ENCODE measurements at regions not wholly inside any gene's neighbourhood (a gene's known extent, or its start where the extent isn't known, plus 50 kb on each side); places are given as distances from the start of the nearest gene placed in this dataset.

GRCh38 chr6:23446469-23446967 is 679.5 kb upstream of the NRSN1 start:
- Histone ChIP-seq H3K79me2 (ENCODE audit: low read depth) (no peaks in the 10 kb centered on the region), H2AFZ (replicated peaks) (peak overlapping the region; percentile 38), H3K4me2 (no peak overlapping the region), H3K27ac (no peak overlapping the region), H4K20me1 (ENCODE audit: low read depth) (no peaks in the 10 kb centered on the region), H3K27me3 (no peaks in the 10 kb centered on the region), H3K36me3 (no peaks in the 10 kb centered on the region), H3K4me3 (no peak overlapping the region), H3F3A (ENCODE audit: low read depth) (no peaks in the 10 kb centered on the region), H3K9me3 (ENCODE audit: low read depth) (no peaks in the 10 kb centered on the region), H3K4me1 (peaks cover 6% of the 10 kb centered on the region), H3K9ac (no peak overlapping the region)
- peaks cover 2% of the 10 kb centered on the region for H3K36me3 Mint-ChIP-seq
- TF ChIP-seq CTCF (IDR thresholded peaks at IDR 0.05) (peak; percentile 63), EZH2phosphoT487 (IDR thresholded peaks at IDR 0.05) (no peak)
- H3K4me1 Mint-ChIP-seq = peaks cover 48% of the 10 kb centered on the region
- DNase-seq (ENCODE audit: low spot score) = peak; percentile 25
- H3K27ac Mint-ChIP-seq = peak overlapping the region; percentile 2
- H3K9me3 Mint-ChIP-seq = no peaks in the 10 kb centered on the region
- H3K27me3 Mint-ChIP-seq (ENCODE audit: insufficient read depth, low read depth) = no peaks in the 10 kb centered on the region
- H3K4me3 Mint-ChIP-seq = no peak overlapping the region

DNA sequence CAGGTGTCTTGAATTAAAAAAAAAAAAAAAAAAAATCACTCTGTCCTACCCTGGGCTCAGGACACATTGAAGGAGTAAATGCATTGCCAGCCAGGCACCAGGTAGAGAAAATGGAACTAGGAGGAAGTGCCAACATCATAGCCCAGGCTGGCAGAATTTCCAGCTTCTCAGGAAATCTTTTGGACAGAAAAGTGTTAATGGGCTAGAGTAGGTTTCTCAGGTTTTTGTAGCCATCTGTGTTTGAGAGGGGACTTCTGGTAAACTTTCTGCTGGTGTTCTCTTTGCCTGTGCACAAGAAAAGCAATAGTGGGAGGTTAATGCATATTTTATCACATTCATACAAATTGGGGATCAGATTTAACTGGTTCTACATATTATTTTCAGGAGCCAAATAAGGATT is 678.3 kb upstream of the NRSN1 start:
- H3K79me2 ChIP-seq (ENCODE audit: low read depth) = no peaks in the 10 kb centered on the region
- Mint-ChIP-seq H3K36me3 (peaks cover 2% of the 10 kb centered on the region), H3K4me1 (peaks cover 36% of the 10 kb centered on the region), H3K27me3 (ENCODE audit: insufficient read depth, low read depth) (no peaks in the 10 kb centered on the region), H3K9me3 (no peaks in the 10 kb centered on the region), H3K27ac (no peak overlapping the region), H3K4me3 (no peak overlapping the region)
- H3K9ac ChIP-seq = no peak overlapping the region
- no peaks in the 10 kb centered on the region for H3F3A ChIP-seq (ENCODE audit: low read depth)
- no peak for DNase-seq (ENCODE audit: low spot score)
- no peaks in the 10 kb centered on the region for H3K27me3 ChIP-seq
- H3K9me3 ChIP-seq (ENCODE audit: low read depth) = no peaks in the 10 kb centered on the region
- H4K20me1 ChIP-seq (ENCODE audit: low read depth) = no peaks in the 10 kb centered on the region
- no peak for TF ChIP-seq CTCF (IDR thresholded peaks at IDR 0.05)
- TF ChIP-seq EZH2phosphoT487 (IDR thresholded peaks at IDR 0.05) = no peak
- TF ChIP-seq EZH2 (IDR thresholded peaks at IDR 0.05) = no peak
- H3K27ac ChIP-seq = no peak overlapping the region
- H3K4me1 ChIP-seq = peaks cover 6% of the 10 kb centered on the region
- no peaks in the 10 kb centered on the region for H3K36me3 ChIP-seq
- no peak overlapping the region for H3K4me2 ChIP-seq
- no peak overlapping the region for H2AFZ ChIP-seq (replicated peaks)
- no peak overlapping the region for H3K4me3 ChIP-seq

DNA sequence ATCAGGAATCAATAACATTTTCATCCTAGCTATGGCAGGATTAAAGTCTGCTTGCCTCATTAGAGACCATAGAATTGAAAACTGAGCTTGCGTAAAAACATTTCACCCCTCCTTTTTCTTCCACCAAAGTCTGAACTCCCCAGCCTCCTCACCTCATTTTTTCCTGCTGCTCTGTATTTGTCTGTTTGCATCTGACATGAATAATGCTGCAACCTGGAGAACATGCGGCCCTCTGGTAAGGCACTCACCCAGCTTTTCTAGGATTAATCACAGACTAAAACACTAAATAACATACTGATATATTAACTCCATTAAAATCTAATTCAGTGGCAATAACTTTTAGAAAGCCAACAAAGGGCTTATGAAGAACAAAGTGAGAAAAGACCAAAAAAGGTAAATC is 677.7 kb upstream of the NRSN1 start:
- H3K4me3 ChIP-seq = no peak overlapping the region
- H4K20me1 ChIP-seq (ENCODE audit: low read depth) = no peaks in the 10 kb centered on the region
- peaks cover 2% of the 10 kb centered on the region for H3K36me3 Mint-ChIP-seq
- H3K9ac ChIP-seq = no peak overlapping the region
- H3K79me2 ChIP-seq (ENCODE audit: low read depth) = no peaks in the 10 kb centered on the region
- no peak overlapping the region for H3K4me2 ChIP-seq
- no peak overlapping the region for H2AFZ ChIP-seq (replicated peaks)
- no peak overlapping the region for H3K27ac ChIP-seq
- H3K27ac Mint-ChIP-seq = no peak overlapping the region
- no peaks in the 10 kb centered on the region for H3K9me3 ChIP-seq (ENCODE audit: low read depth)
- H3K27me3 ChIP-seq = no peaks in the 10 kb centered on the region
- H3K9me3 Mint-ChIP-seq = no peaks in the 10 kb centered on the region
- no peak overlapping the region for H3K4me3 Mint-ChIP-seq
- H3K27me3 Mint-ChIP-seq (ENCODE audit: insufficient read depth, low read depth) = no peaks in the 10 kb centered on the region
- TF ChIP-seq EZH2 (IDR thresholded peaks at IDR 0.05) (no peak), EZH2phosphoT487 (IDR thresholded peaks at IDR 0.05) (no peak)
- DNase-seq (ENCODE audit: low spot score) = no peak
- peaks cover 6% of the 10 kb centered on the region for H3K4me1 ChIP-seq
- H3K36me3 ChIP-seq = no peaks in the 10 kb centered on the region
- no peaks in the 10 kb centered on the region for H3F3A ChIP-seq (ENCODE audit: low read depth)
- H3K4me1 Mint-ChIP-seq = peaks cover 31% of the 10 kb centered on the region

DNA sequence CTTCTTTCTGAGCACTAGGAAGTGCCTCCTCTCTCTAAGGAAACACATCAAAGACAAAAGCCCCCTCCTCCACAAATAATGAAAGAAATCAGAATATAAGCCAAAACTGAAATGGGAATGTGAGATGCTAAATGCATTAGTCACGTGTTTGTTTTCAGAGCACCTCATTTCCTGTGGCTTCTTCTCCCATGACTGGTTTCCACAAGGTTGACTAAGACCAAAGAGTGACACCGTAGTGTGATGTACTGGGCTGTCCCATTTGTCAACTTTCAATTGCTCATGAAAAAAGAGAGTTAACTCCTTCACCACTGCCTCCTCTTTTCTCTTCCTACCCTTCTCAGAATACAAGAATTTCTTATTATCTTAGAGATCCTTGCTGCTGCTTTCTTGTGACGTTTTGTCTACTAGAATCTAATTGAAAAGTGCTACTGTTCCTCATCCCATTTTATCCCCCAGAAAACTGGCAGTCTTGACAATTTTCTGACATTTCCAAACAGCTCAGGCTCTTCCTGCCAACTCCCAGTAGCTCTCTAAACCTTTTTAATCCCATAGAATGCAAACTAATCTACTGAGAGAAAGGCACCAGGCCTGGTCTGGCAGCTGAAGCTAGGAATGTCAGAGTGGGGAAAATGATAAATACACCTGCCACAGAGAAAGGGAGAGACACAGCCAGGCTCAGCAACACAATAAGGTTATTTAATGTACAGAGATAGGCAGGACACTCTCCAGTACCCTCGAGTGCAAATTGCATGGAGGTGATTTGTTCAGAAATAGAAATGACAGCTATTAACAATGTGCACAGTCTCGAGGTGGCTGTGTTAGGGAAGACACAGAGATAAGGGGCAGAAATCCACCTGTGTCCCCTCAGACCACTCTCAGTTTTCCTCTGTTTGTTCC is 671.7 kb upstream of the NRSN1 start:
- DNase-seq (ENCODE audit: low spot score) = peak; percentile 17
- H2AFZ ChIP-seq (replicated peaks) = peak overlapping the region; percentile 5
- H3F3A ChIP-seq (ENCODE audit: low read depth) = no peaks in the 10 kb centered on the region
- H3K27me3 Mint-ChIP-seq (ENCODE audit: insufficient read depth, low read depth) = no peaks in the 10 kb centered on the region
- H3K4me1 Mint-ChIP-seq = peaks cover 4% of the 10 kb centered on the region
- H3K27me3 ChIP-seq = no peaks in the 10 kb centered on the region
- H3K4me2 ChIP-seq = peak overlapping the region; percentile 11
- no peak overlapping the region for H3K9ac ChIP-seq
- H4K20me1 ChIP-seq (ENCODE audit: low read depth) = no peaks in the 10 kb centered on the region
- no peaks in the 10 kb centered on the region for H3K9me3 ChIP-seq (ENCODE audit: low read depth)
- H3K4me3 ChIP-seq = no peak overlapping the region
- H3K27ac Mint-ChIP-seq = no peak overlapping the region
- H3K27ac ChIP-seq = no peak overlapping the region
- H3K4me1 ChIP-seq = no peaks in the 10 kb centered on the region
- H3K9me3 Mint-ChIP-seq = no peaks in the 10 kb centered on the region
- TF ChIP-seq EZH2phosphoT487 (IDR thresholded peaks at IDR 0.05) (no peak), EZH2 (IDR thresholded peaks at IDR 0.05) (no peak), CTCF (IDR thresholded peaks at IDR 0.05) (no peak)
- H3K36me3 ChIP-seq = no peaks in the 10 kb centered on the region
- H3K36me3 Mint-ChIP-seq = no peaks in the 10 kb centered on the region
- no peaks in the 10 kb centered on the region for H3K79me2 ChIP-seq (ENCODE audit: low read depth)
- no peak overlapping the region for H3K4me3 Mint-ChIP-seq

Measured in neural progenitor cell (in vitro differentiated cells).